GM18861 (cell line): ENCODE measurements at regions not wholly inside any gene's neighbourhood (a gene's known extent, or its start where the extent isn't known, plus 50 kb on each side); places are given as distances from the start of the nearest gene placed in this dataset.
"Not testable (repeated sequence)": the region's sequence is repeated elsewhere in the genome, so short reads cannot be mapped to it uniquely, and the experiment has no call there.

Experiments used
- ATAC-seq: cut with Tn5 transposase; IDR thresholded peaks from one replicate; pipeline ENCODE4 v1.9.1; 2021; ENCODE audit not compliant: unreplicated experiment

- ATAC-seq, result no peak
Measured at GRCh38 chrX:14352511-14352910, 176.8 kb upstream of the GLRA2 start.

GRCh38 chrX:14351611-14352303 is 177.6 kb upstream of the GLRA2 start:
- no peak for ATAC-seq

- ATAC-seq, result no peak
Measured at GRCh38 chrX:14347523-14347922, 181.8 kb upstream of the GLRA2 start.

GRCh38 chrX:14344172-14344940 is 185.0 kb upstream of the GLRA2 start:
- ATAC-seq, result no peak

GRCh38 chrX:14309431-14309830 is 219.9 kb upstream of the GLRA2 start:
- ATAC-seq, result no peak

GRCh38 chrX:14308976-14309375 is 220.4 kb upstream of the GLRA2 start:
- not testable (repeated sequence) for ATAC-seq

GRCh38 chrX:14303891-14304290 is 225.4 kb upstream of the GLRA2 start:
- ATAC-seq, result no peak

GRCh38 chrX:14302561-14302960 is 226.8 kb upstream of the GLRA2 start:
- ATAC-seq, result not testable (repeated sequence)

GRCh38 chrX:14300376-14300775 is 229.0 kb upstream of the GLRA2 start:
- ATAC-seq, result no peak

GRCh38 chrX:14295426-14295825 is 233.9 kb upstream of the GLRA2 start:
- ATAC-seq, result no peak

GRCh38 chrX:14291666-14292500 is 237.5 kb upstream of the GLRA2 start:
- no peak for ATAC-seq

GRCh38 chrX:14290335-14290734 is 239.0 kb upstream of the GLRA2 start:
- no peak for ATAC-seq

GRCh38 chrX:14274691-14275090 is 245.0 kb upstream of the GEMIN8 start:
- no peak for ATAC-seq

GRCh38 chrX:14267216-14267615 is 237.5 kb upstream of the GEMIN8 start:
- ATAC-seq, result no peak

GRCh38 chrX:14266705-14267104 is 237.0 kb upstream of the GEMIN8 start:
- ATAC-seq, result no peak

GRCh38 chrX:14243823-14244222 is 214.1 kb upstream of the GEMIN8 start:
- no peak for ATAC-seq

- no peak for ATAC-seq
Measured at GRCh38 chrX:14235004-14235403, 205.3 kb upstream of the GEMIN8 start.

GRCh38 chrX:14232688-14233087 is 203.0 kb upstream of the GEMIN8 start:
- ATAC-seq, result no peak

GRCh38 chrX:14228611-14229010 is 198.9 kb upstream of the GEMIN8 start:
- ATAC-seq, result no peak

GRCh38 chrX:14220386-14220944 is 190.8 kb upstream of the GEMIN8 start:
- no peak for ATAC-seq

- ATAC-seq, result no peak
Measured at GRCh38 chrX:14209034-14209433, 179.3 kb upstream of the GEMIN8 start.
